SHP77 (cell line): ENCODE measurements at regions not wholly inside any gene's neighbourhood (a gene's known extent, or its start where the extent isn't known, plus 50 kb on each side); places are given as distances from the start of the nearest gene placed in this dataset.
"Not testable (repeated sequence)": the region's sequence is repeated elsewhere in the genome, so short reads cannot be mapped to it uniquely, and the experiment has no call there.

ENCODE experiments used
- DNase-seq, 2 experiments: peaks; one replicate each; lab custom pipeline; 2025; lab: John Stamatoyannopoulos, UW

- DNase-seq = not testable (repeated sequence)
These were observed 155.3 kb upstream of the DIAPH2 start for GRCh38 chrX:96529386-96529785.

GRCh38 chrX:96538104-96538725 lies 146.4 kb upstream of the DIAPH2 start:
- no peak for DNase-seq

GRCh38 chrX:96540111-96540631 lies 144.5 kb upstream of the DIAPH2 start:
- no peak for DNase-seq

- DNase-seq = not testable (repeated sequence)
These were observed 138.4 kb upstream of the DIAPH2 start for GRCh38 chrX:96546281-96546680.

- no peak for DNase-seq
These were observed 133.2 kb upstream of the DIAPH2 start for GRCh38 chrX:96551322-96551872.

- DNase-seq = no peak
These were observed 127.8 kb upstream of the DIAPH2 start for GRCh38 chrX:96556886-96557285.

GRCh38 chrX:96561129-96561528 lies 123.5 kb upstream of the DIAPH2 start:
- DNase-seq = not testable (repeated sequence)

- no peak for DNase-seq
These were observed 121.0 kb upstream of the DIAPH2 start for GRCh38 chrX:96563646-96564045.

- no peak for DNase-seq
These were observed 120.0 kb upstream of the DIAPH2 start for GRCh38 chrX:96564595-96564994.

- no peak for DNase-seq
These were observed 117.8 kb upstream of the DIAPH2 start for GRCh38 chrX:96566878-96567277.

- no peak for DNase-seq
These were observed 116.6 kb upstream of the DIAPH2 start for GRCh38 chrX:96568071-96568470.

GRCh38 chrX:96569034-96569433 lies 115.6 kb upstream of the DIAPH2 start:
- DNase-seq = no peak

- DNase-seq = no peak
These were observed 109.6 kb upstream of the DIAPH2 start for GRCh38 chrX:96575011-96575410.

- DNase-seq = no peak
These were observed 108.3 kb upstream of the DIAPH2 start for GRCh38 chrX:96576368-96576767.

- DNase-seq = no peak
These were observed 105.9 kb upstream of the DIAPH2 start for GRCh38 chrX:96578781-96579180.

- DNase-seq = no peak
These were observed 105.4 kb upstream of the DIAPH2 start for GRCh38 chrX:96579252-96579651.

- DNase-seq = no peak
These were observed 94.2 kb upstream of the DIAPH2 start for GRCh38 chrX:96590403-96590802.

GRCh38 chrX:96591421-96591820 lies 93.2 kb upstream of the DIAPH2 start:
- no peak for DNase-seq

GRCh38 chrX:96597847-96598246 lies 86.8 kb upstream of the DIAPH2 start:
- not testable (repeated sequence) for DNase-seq

GRCh38 chrX:96611619-96612362 lies 72.9 kb upstream of the DIAPH2 start:
- no peak for DNase-seq

GRCh38 chrX:96615448-96615847 lies 69.2 kb upstream of the DIAPH2 start:
- no peak for DNase-seq

- no peak for DNase-seq
These were observed 65.1 kb upstream of the DIAPH2 start for GRCh38 chrX:96619588-96619987.

GRCh38 chrX:96621811-96622210 lies 62.8 kb upstream of the DIAPH2 start:
- no peak for DNase-seq
